ENCODE measurements at regions not wholly inside any gene's neighbourhood (a gene's known extent, or its start where the extent isn't known, plus 50 kb on each side); places are given as distances from the start of the nearest gene placed in this dataset.

- Histone ChIP-seq H4K20me1 (ENCODE audit: insufficient read depth, low read length) (no peaks in the 10 kb centered on the region), H2AFZ (ENCODE audit: low read depth, low read length) (peak overlapping the region; percentile 44), H3K27ac (ENCODE audit: low read length) (peak overlapping the region; percentile 30), H3K9me3 (ENCODE audit: insufficient read depth, low read length, severe bottlenecking) (no peaks in the 10 kb centered on the region), H3K9ac (ENCODE audit: low read depth, low read length) (no peak overlapping the region), H3K4me1 (ENCODE audit: insufficient read depth, low read length) (peaks cover 53% of the 10 kb centered on the region), H3K27me3 (ENCODE audit: insufficient read depth, low read length, poor library complexity) (no peaks in the 10 kb centered on the region), H3K4me2 (ENCODE audit: insufficient read depth, low read length) (no peak overlapping the region), H3K36me3 (ENCODE audit: insufficient read depth, low read length) (no peaks in the 10 kb centered on the region), H3K79me2 (ENCODE audit: insufficient read depth, low read length) (no peaks in the 10 kb centered on the region), H3K4me3 (ENCODE audit: low read depth in 1 of 2, low read length in 2 of 2) (no peak overlapping the region)
- DNase-seq (peak; percentile 44), ATAC-seq (ENCODE audit: insufficient read depth, low read depth) (peak; percentile 55)
- TF ChIP-seq EZH2 (IDR thresholded peaks at IDR 0.05; ENCODE audit: borderline replicate concordance, low read depth, low read length, severe bottlenecking) (no peak), CTCF (IDR thresholded peaks at IDR 0.05; ENCODE audit: borderline replicate concordance, extremely low read depth, low read length, poor library complexity, severe bottlenecking) (no peak)
Measured at GRCh38 chr10:128898133-128898915, 568.7 kb upstream of the MGMT start.

- H3K36me3 ChIP-seq (ENCODE audit: insufficient read depth, low read length) = no peaks in the 10 kb centered on the region
Measured at GRCh38 chr10:128898916-128899195, 568.2 kb upstream of the MGMT start.

GRCh38 chr10:128900456-128900855 is 566.6 kb upstream of the MGMT start:
- no peak for TF ChIP-seq CTCF (IDR thresholded peaks at IDR 0.05; ENCODE audit: borderline replicate concordance, extremely low read depth, low read length, poor library complexity, severe bottlenecking)
- TF ChIP-seq EZH2 (IDR thresholded peaks at IDR 0.05; ENCODE audit: borderline replicate concordance, low read depth, low read length, severe bottlenecking) = no peak
- H2AFZ ChIP-seq (ENCODE audit: low read depth, low read length) = no peak overlapping the region
- peaks cover 68% of the 10 kb centered on the region for H3K4me1 ChIP-seq (ENCODE audit: insufficient read depth, low read length)
- H3K4me3 ChIP-seq (ENCODE audit: low read depth in 1 of 2, low read length in 2 of 2) = no peak overlapping the region
- H4K20me1 ChIP-seq (ENCODE audit: insufficient read depth, low read length) = no peaks in the 10 kb centered on the region
- H3K79me2 ChIP-seq (ENCODE audit: insufficient read depth, low read length) = no peaks in the 10 kb centered on the region
- DNase-seq = no peak
- no peak for ATAC-seq (ENCODE audit: insufficient read depth, low read depth)
- H3K27ac ChIP-seq (ENCODE audit: low read length) = peak overlapping the region; percentile 92
- no peaks in the 10 kb centered on the region for H3K9me3 ChIP-seq (ENCODE audit: insufficient read depth, low read length, severe bottlenecking)
- no peaks in the 10 kb centered on the region for H3K36me3 ChIP-seq (ENCODE audit: insufficient read depth, low read length)
- no peaks in the 10 kb centered on the region for H3K27me3 ChIP-seq (ENCODE audit: insufficient read depth, low read length, poor library complexity)
- no peak overlapping the region for H3K9ac ChIP-seq (ENCODE audit: low read depth, low read length)
- H3K4me2 ChIP-seq (ENCODE audit: insufficient read depth, low read length) = no peak overlapping the region

More at GRCh38 chr10:128898916-128899195, 568.2 kb upstream of the MGMT start:
- H3K79me2 ChIP-seq (ENCODE audit: insufficient read depth, low read length) = no peaks in the 10 kb centered on the region
- no peak overlapping the region for H3K9ac ChIP-seq (ENCODE audit: low read depth, low read length)
- peak overlapping the region; percentile 30 for H3K27ac ChIP-seq (ENCODE audit: low read length)
- H3K9me3 ChIP-seq (ENCODE audit: insufficient read depth, low read length, severe bottlenecking) = no peaks in the 10 kb centered on the region
- no peak overlapping the region for H3K4me2 ChIP-seq (ENCODE audit: insufficient read depth, low read length)
- H2AFZ ChIP-seq (ENCODE audit: low read depth, low read length) = peak overlapping the region; percentile 44
- H3K27me3 ChIP-seq (ENCODE audit: insufficient read depth, low read length, poor library complexity) = no peaks in the 10 kb centered on the region
- no peaks in the 10 kb centered on the region for H4K20me1 ChIP-seq (ENCODE audit: insufficient read depth, low read length)
- H3K4me1 ChIP-seq (ENCODE audit: insufficient read depth, low read length) = peaks cover 58% of the 10 kb centered on the region
- TF ChIP-seq CTCF (IDR thresholded peaks at IDR 0.05; ENCODE audit: borderline replicate concordance, extremely low read depth, low read length, poor library complexity, severe bottlenecking) = no peak
- TF ChIP-seq EZH2 (IDR thresholded peaks at IDR 0.05; ENCODE audit: borderline replicate concordance, low read depth, low read length, severe bottlenecking) = no peak
- H3K4me3 ChIP-seq (ENCODE audit: low read depth in 1 of 2, low read length in 2 of 2) = no peak overlapping the region
- no peak for ATAC-seq (ENCODE audit: insufficient read depth, low read depth)
- DNase-seq = no peak
